SK-N-SH (cell line): ENCODE measurements at regions not wholly inside any gene's neighbourhood (a gene's known extent, or its start where the extent isn't known, plus 50 kb on each side); places are given as distances from the start of the nearest gene placed in this dataset.

ENCODE experiments used
- CTCF ChIA-PET: fragments of 300-600, 350-600 bp; formaldehyde crosslinking; extraction: SDS; loops from one replicate; lab custom pipeline; 2021; lab: Yijun Ruan, JAX
- POLR2A ChIA-PET: fragments of 350-600 bp; sonication (Branson Sonifier 250); formaldehyde crosslinking; extraction: SDS; loops from one replicate; lab custom pipeline; 2020; ENCODE audit warnings: antibody characterized with exemption, inconsistent platforms; lab: Yijun Ruan, JAX
- DNase-seq: peaks from one replicate; pipeline ENCODE4 v3.0.0; 2012
- H2AFZ ChIP-seq: fragments of 200-600 bp; sonication (generic); 2 replicates; pipeline ENCODE4 v1.8.1; 2016; ENCODE audit warnings: antibody characterized with exemption, mild to moderate bottlenecking, low read depth
- H3F3A ChIP-seq: fragments of 200-600 bp; sonication (generic); replicated peaks from 2 replicates; pipeline ENCODE3; 2016; ENCODE audit warnings: antibody characterized with exemption, mild to moderate bottlenecking; ENCODE audit not compliant: insufficient read depth
- H3K27ac ChIP-seq, 2 experiments: fragments of 200-500 bp in 1 of 2; fragments of 200-600 bp in 1 of 2; sonication (Bioruptor generic) in 1 of 2; sonication (generic), shearing (Covaris generic) in 1 of 2; 2 replicates each; pipeline versions ENCODE4 v1.5.1 to v1.6.1; 2014 to 2016; ENCODE audit warnings: low read depth in 2 of 2, inconsistent platforms in 1 of 2, low read length in 1 of 2, mild to moderate bottlenecking in 1 of 2, mixed read lengths in 1 of 2
- H3K27me3 ChIP-seq: fragments of 200-600 bp; sonication (generic), shearing (Covaris generic); 2 replicates; pipeline ENCODE4 v1.6.1; 2016; ENCODE audit warnings: mixed run types; ENCODE audit not compliant: insufficient read depth
- H3K36me3 ChIP-seq, 2 experiments: fragments of 200-500 bp in 1 of 2; fragments of 200-600 bp in 1 of 2; sonication (Bioruptor generic) in 1 of 2; sonication (generic) in 1 of 2; replicated peaks in 1 of 2; 2 replicates each; pipeline versions ENCODE3 to v1.5.1; 2014 to 2016; ENCODE audit warnings: low read length in 1 of 2, mild to moderate bottlenecking in 1 of 2; ENCODE audit not compliant: insufficient read depth in 2 of 2, control insufficient read depth in 1 of 2
- H3K4me1 ChIP-seq, 2 experiments: fragments of 200-500 bp in 1 of 2; fragments of 200-600 bp in 1 of 2; sonication (Bioruptor generic) in 1 of 2; sonication (generic), shearing (Covaris generic) in 1 of 2; 2 replicates each; pipeline versions ENCODE4 v1.5.1 to v1.6.1; 2014 to 2016; ENCODE audit warnings: low read depth in 1 of 2, low read length in 1 of 2, mixed run types in 1 of 2; ENCODE audit not compliant: insufficient read depth in 2 of 2, control insufficient read depth in 1 of 2
- H3K4me2 ChIP-seq: fragments of 200-600 bp; sonication (generic), shearing (Covaris generic); 2 replicates; pipeline ENCODE4 v1.6.1; 2017; ENCODE audit warnings: mixed run types
- H3K4me3 ChIP-seq, 2 experiments: fragments of 200-500 bp in 1 of 2; fragments of 200-600 bp in 1 of 2; sonication (Bioruptor generic) in 1 of 2; sonication (generic), shearing (Covaris generic) in 1 of 2; 2 replicates each; pipeline versions ENCODE4 v1.5.1 to v1.8.1; 2014 to 2016; ENCODE audit warnings: low read depth in 2 of 2, inconsistent platforms in 1 of 2, low read length in 1 of 2, mild to moderate bottlenecking in 1 of 2, mixed read lengths in 1 of 2, moderate library complexity in 1 of 2
- H3K79me2 ChIP-seq: fragments of 200-600 bp; sonication (generic); 2 replicates; pipeline ENCODE4 v1.8.1; 2017; ENCODE audit warnings: mild to moderate bottlenecking; ENCODE audit not compliant: insufficient read depth
- H3K9ac ChIP-seq: fragments of 200-600 bp; sonication (generic); 2 replicates; pipeline ENCODE4 v1.6.1; 2017; ENCODE audit warnings: mixed run types
- H3K9me2 ChIP-seq: fragments of 200-600 bp; sonication (generic); 2 replicates; pipeline ENCODE4 v1.6.1; 2017; ENCODE audit warnings: mixed run types
- H3K9me3 ChIP-seq: fragments of 200-600 bp; sonication (generic); 2 replicates; pipeline ENCODE4 v1.6.1; 2017; ENCODE audit warnings: mixed run types, mild to moderate bottlenecking, moderate library complexity
- H4K20me1 ChIP-seq: fragments of 200-600 bp; sonication (generic); 2 replicates; pipeline ENCODE4 v1.6.1; 2017; ENCODE audit warnings: mild to moderate bottlenecking, mixed run types; ENCODE audit not compliant: insufficient read depth
- CHD2 ChIP-seq: fragments of 150-350 bp; IDR thresholded peaks from 2 replicates; pipeline ENCODE4 v1.6.1; 2018; ENCODE audit warnings: low read length; ENCODE audit not compliant: partially characterized antibody
- EP300 ChIP-seq, 2 experiments: IDR thresholded peaks; 2 replicates each; pipeline versions ENCODE4 v1.4.0 to v1.6.1; 2012; ENCODE audit warnings: borderline replicate concordance in 1 of 2, low read depth in 1 of 2, low read length in 1 of 2
- EZH2phosphoT487 ChIP-seq: fragments of 200-600 bp; sonication (generic); IDR thresholded peaks from 2 replicates; pipeline ENCODE4 v1.6.1; 2017; ENCODE audit warnings: low read depth, mixed run types, mild to moderate bottlenecking, antibody characterized with exemption, moderate library complexity, borderline replicate concordance
- FOSL2 ChIP-seq: IDR thresholded peaks from 2 replicates; pipeline ENCODE4 v1.4.0; 2012; ENCODE audit warnings: low read depth, mild to moderate bottlenecking, moderate library complexity, borderline replicate concordance
- GABPA ChIP-seq: IDR thresholded peaks from 2 replicates; pipeline ENCODE4 v1.4.0; 2012; ENCODE audit warnings: low read depth, mild to moderate bottlenecking
- GATA2 ChIP-seq: sonication (generic); formaldehyde crosslinking; IDR thresholded peaks from 2 replicates; pipeline ENCODE4 v1.5.0; 2020; ENCODE audit warnings: mild to moderate bottlenecking, missing genetic modification reagents
- IRF3 ChIP-seq: fragments of 150-350 bp; IDR thresholded peaks from 2 replicates; pipeline ENCODE4 v1.6.1; 2016; ENCODE audit warnings: mild to moderate bottlenecking, low read depth, low read length
- JUND ChIP-seq: IDR thresholded peaks from 2 replicates; pipeline ENCODE4 v1.4.0; 2012
- MXI1 ChIP-seq: IDR thresholded peaks from 2 replicates; pipeline ENCODE4 v1.6.1; 2012; ENCODE audit warnings: mild to moderate bottlenecking, low read depth, low read length, improper control_type of control experiment
- NRF1 ChIP-seq: IDR thresholded peaks from 2 replicates; pipeline ENCODE4 v1.6.1; 2012; ENCODE audit warnings: low read depth, mild to moderate bottlenecking, low read length
- PBX3 ChIP-seq: IDR thresholded peaks from 2 replicates; pipeline ENCODE4; 2012
- RAD21 ChIP-seq: IDR thresholded peaks from 2 replicates; pipeline ENCODE4 v1.6.1; 2012; ENCODE audit warnings: mild to moderate bottlenecking, low read length
- RFX5 ChIP-seq: IDR thresholded peaks from 2 replicates; pipeline ENCODE4 v1.6.1; 2012; ENCODE audit warnings: mild to moderate bottlenecking, improper control_type of control experiment, low read length
- RXRA ChIP-seq: IDR thresholded peaks from 2 replicates; pipeline ENCODE4 v1.4.0; 2012; ENCODE audit warnings: low read depth, mild to moderate bottlenecking, borderline replicate concordance
- SIN3A ChIP-seq: IDR thresholded peaks from 2 replicates; pipeline ENCODE4 v1.6.1; 2012; ENCODE audit warnings: low read depth, mild to moderate bottlenecking, low read length, moderate library complexity, borderline replicate concordance
- SMC3 ChIP-seq: IDR thresholded peaks from 2 replicates; pipeline ENCODE4 v1.6.1; 2012; ENCODE audit warnings: low read depth, low read length, improper control_type of control experiment
- TAF1 ChIP-seq: IDR thresholded peaks from 2 replicates; pipeline ENCODE4 v1.6.1; 2012; ENCODE audit warnings: low read depth, mild to moderate bottlenecking, low read length, moderate library complexity, borderline replicate concordance
- TCF12 ChIP-seq: IDR thresholded peaks from 2 replicates; pipeline ENCODE4 v1.4.0; 2012
- YY1 ChIP-seq: IDR thresholded peaks from 2 replicates; pipeline ENCODE4 v1.4.0; 2012; ENCODE audit warnings: low read depth, mild to moderate bottlenecking
- WGBS: methylation state at CpG from one replicate; pipeline ENCODE4 v1.1.6; 2017; ENCODE audit warnings: low lambda C conversion rate; 5-methylcytosine and 5-hydroxymethylcytosine counted together
- TF ChIP-seq, protein P1 (sequence below): IDR thresholded peaks from 2 replicates; pipeline ENCODE4 v1.4.0; 2012; ENCODE audit warnings: low read depth, borderline replicate concordance
- TF ChIP-seq, protein P2 (sequence below): IDR thresholded peaks from 2 replicates; pipeline ENCODE4 v1.4.0; 2012; ENCODE audit warnings: low read depth
- TF ChIP-seq, protein P3 (sequence below): fragments of 150-350 bp; IDR thresholded peaks from 2 replicates; pipeline ENCODE4 v1.6.1; 2017; ENCODE audit warnings: antibody characterized with exemption, low read length, low read depth, borderline replicate concordance
- TF ChIP-seq, protein P4 (sequence below): IDR thresholded peaks from 2 replicates; pipeline ENCODE4 v1.4.0; 2012; ENCODE audit warnings: low read depth, borderline replicate concordance

DNA sequence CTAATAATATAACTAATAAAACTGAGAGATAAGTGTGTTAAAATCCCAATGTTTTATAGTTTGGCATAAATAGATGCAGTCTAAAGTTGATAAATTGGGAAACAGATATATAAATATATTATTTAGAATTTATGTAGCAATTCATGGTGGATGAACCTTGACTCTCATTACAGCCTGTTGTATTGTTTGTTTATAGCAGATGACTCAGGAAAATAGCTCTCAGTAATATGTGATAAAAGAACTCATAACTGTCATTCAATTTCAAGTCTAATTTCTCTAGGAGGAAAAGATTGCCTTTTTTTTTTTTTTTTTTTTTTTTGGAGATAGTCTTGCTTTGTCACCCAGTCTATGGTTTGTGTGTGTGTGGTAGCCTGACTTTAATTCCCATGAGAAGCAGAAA is 603.2 kb upstream of the PKN2 start (continued):
- TF ChIP-seq, protein P1, sequence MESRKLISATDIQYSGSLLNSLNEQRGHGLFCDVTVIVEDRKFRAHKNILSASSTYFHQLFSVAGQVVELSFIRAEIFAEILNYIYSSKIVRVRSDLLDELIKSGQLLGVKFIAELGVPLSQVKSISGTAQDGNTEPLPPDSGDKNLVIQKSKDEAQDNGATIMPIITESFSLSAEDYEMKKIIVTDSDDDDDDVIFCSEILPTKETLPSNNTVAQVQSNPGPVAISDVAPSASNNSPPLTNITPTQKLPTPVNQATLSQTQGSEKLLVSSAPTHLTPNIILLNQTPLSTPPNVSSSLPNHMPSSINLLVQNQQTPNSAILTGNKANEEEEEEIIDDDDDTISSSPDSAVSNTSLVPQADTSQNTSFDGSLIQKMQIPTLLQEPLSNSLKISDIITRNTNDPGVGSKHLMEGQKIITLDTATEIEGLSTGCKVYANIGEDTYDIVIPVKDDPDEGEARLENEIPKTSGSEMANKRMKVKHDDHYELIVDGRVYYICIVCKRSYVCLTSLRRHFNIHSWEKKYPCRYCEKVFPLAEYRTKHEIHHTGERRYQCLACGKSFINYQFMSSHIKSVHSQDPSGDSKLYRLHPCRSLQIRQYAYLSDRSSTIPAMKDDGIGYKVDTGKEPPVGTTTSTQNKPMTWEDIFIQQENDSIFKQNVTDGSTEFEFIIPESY: no peak
- no peak for TF ChIP-seq RXRA
- TF ChIP-seq CHD2: no peak
- no peak for TF ChIP-seq SMC3
- TF ChIP-seq, protein P2, sequence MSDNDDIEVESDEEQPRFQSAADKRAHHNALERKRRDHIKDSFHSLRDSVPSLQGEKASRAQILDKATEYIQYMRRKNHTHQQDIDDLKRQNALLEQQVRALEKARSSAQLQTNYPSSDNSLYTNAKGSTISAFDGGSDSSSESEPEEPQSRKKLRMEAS: no peak

DNA sequence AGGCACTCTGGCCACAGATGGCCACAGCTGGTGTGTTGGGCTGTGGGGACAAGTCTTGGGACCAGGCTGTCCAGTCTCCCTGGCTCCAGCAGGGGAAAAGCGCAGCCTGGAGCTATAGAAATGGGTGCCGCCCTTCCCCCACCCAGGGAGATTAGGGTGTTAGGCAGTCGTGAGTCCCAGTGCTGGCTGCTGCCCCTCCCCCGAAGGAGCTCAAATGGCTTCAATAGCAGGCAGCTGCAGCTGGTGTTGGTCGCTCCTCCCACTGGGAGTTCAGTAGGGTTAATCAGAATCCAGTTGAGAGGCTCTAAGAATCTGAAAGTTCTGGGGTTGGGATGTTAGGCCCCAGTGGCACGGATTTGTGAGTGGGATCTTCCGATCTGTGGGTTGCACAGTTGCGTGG is 595.6 kb upstream of the PKN2 start:
- no peaks in the 10 kb centered on the region for H3F3A ChIP-seq
- no peaks in the 10 kb centered on the region for H3K79me2 ChIP-seq
- H3K9ac ChIP-seq: no peak overlapping the region
- ChIA-PET CTCF (no interaction called here), POLR2A (no interaction called here)
- H3K4me3 ChIP-seq: no peak overlapping the region
- no peak overlapping the region for H3K4me2 ChIP-seq
- no peaks in the 10 kb centered on the region for H3K36me3 ChIP-seq
- H3K9me3 ChIP-seq: no peaks in the 10 kb centered on the region
- H3K27ac ChIP-seq: no peak overlapping the region
- no peaks in the 10 kb centered on the region for H3K4me1 ChIP-seq
- H3K27me3 ChIP-seq: no peaks in the 10 kb centered on the region
- no peak overlapping the region for H2AFZ ChIP-seq
- TF ChIP-seq, protein P3, sequence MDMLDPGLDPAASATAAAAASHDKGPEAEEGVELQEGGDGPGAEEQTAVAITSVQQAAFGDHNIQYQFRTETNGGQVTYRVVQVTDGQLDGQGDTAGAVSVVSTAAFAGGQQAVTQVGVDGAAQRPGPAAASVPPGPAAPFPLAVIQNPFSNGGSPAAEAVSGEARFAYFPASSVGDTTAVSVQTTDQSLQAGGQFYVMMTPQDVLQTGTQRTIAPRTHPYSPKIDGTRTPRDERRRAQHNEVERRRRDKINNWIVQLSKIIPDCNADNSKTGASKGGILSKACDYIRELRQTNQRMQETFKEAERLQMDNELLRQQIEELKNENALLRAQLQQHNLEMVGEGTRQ: no peak
- no peak for TF ChIP-seq MXI1
- no peak for TF ChIP-seq GABPA
- TF ChIP-seq, protein P2: no peak
- TF ChIP-seq SIN3A: no peak
- no peak for TF ChIP-seq YY1
- no peak for TF ChIP-seq TAF1
- no peak for TF ChIP-seq IRF3
- no peak for TF ChIP-seq RAD21
- no peak for TF ChIP-seq PBX3
- no peak for TF ChIP-seq EZH2phosphoT487
- no peak for TF ChIP-seq EP300 (IDR thresholded peaks at IDR 0.05; ENCODE audit: borderline replicate concordance in 1 of 2, low read depth in 1 of 2, low read length in 1 of 2)
- no peak for TF ChIP-seq JUND
- TF ChIP-seq, protein P4, sequence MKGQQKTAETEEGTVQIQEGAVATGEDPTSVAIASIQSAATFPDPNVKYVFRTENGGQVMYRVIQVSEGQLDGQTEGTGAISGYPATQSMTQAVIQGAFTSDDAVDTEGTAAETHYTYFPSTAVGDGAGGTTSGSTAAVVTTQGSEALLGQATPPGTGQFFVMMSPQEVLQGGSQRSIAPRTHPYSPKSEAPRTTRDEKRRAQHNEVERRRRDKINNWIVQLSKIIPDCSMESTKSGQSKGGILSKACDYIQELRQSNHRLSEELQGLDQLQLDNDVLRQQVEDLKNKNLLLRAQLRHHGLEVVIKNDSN: no peak
- no peak for TF ChIP-seq TCF12
- TF ChIP-seq NRF1: no peak
- TF ChIP-seq FOSL2: no peak
- TF ChIP-seq GATA2 (CRISPR knock-in tag): no peak
- TF ChIP-seq RFX5: no peak
- TF ChIP-seq, all 33 proteins: peak for 0
- WGBS: 28% methylated on average over 8 of the region's 8 CpGs
- Histone ChIP-seq H3K9me2 (peaks cover 3% of the 10 kb centered on the region; the same call in 1 of the 2 replicates), H4K20me1 (no peaks in the 10 kb centered on the region)
- DNase-seq: no peak
